COR-L47 (cell line): ENCODE measurements at regions not wholly inside any gene's neighbourhood (a gene's known extent, or its start where the extent isn't known, plus 50 kb on each side); places are given as distances from the start of the nearest gene placed in this dataset.
"Not testable (repeated sequence)": the region's sequence is repeated elsewhere in the genome, so short reads cannot be mapped to it uniquely, and the experiment has no call there.

Experiments
- DNase-seq: peaks from one replicate; lab custom pipeline; 2025; lab: John Stamatoyannopoulos, UW

- no peak for DNase-seq
Measured at GRCh38 chr6:15121443-15121842, 124.4 kb upstream of the JARID2 start.

DNA sequence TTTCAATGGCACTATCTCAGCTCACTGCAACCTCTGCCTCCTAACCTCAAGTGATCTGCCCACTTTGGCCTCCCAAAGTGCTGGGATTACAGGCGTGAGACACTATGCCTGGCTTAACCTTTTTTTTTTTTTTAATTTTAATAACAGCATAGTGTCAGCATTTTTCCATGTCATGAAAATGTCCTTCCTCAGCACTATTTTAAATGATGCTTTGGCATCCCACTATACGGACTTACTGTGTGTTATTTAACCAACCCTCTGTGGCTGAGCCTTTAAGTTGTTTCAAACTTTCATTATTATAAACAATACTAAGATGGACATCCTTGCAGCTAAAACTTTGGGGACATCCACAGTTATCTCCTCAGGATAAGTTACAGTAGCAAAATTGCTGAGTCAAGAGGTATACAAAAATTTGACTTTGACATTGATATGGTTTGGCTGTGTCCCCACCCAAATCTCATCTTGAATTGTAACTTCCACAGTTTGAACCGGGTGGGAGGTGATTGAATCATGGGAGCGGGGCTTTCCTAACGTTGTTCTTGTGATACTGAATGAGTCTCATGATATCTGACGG lies 123.8 kb upstream of the JARID2 start:
- DNase-seq: no peak

- DNase-seq: no peak
Measured at GRCh38 chr6:15129887-15130286, 116.0 kb upstream of the JARID2 start.

- DNase-seq: no peak
Measured at GRCh38 chr6:15131234-15131633, 114.6 kb upstream of the JARID2 start.

- DNase-seq: no peak
Measured at GRCh38 chr6:15131651-15132061, 114.2 kb upstream of the JARID2 start.

DNA sequence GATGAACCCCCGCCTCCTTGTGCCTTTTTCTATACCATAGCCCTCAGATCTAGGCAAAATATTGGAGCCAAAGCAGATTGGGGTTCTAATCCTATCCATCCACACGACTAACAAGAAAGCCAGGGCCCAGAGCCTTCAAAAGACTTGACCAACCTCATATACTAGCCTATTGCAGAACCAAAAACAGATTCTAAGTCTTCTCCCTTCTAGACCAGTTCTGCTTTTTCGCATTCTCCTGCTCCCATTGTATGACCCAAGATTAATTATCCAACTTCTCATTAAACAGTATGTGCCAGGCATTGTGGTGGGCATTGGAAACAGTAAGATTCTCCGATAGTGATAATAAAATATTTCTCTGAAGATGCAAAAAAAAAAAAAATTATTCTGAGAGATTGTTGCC lies 113.7 kb upstream of the JARID2 start:
- no peak for DNase-seq

GRCh38 chr6:15132854-15133670 lies 112.8 kb upstream of the JARID2 start:
- DNase-seq: no peak

- DNase-seq: no peak
Measured at GRCh38 chr6:15137086-15137485, 108.8 kb upstream of the JARID2 start.

GRCh38 chr6:15143086-15143485 lies 102.8 kb upstream of the JARID2 start:
- no peak for DNase-seq

GRCh38 chr6:15143540-15143939 lies 102.3 kb upstream of the JARID2 start:
- no peak for DNase-seq

GRCh38 chr6:15145821-15146220 lies 100.0 kb upstream of the JARID2 start:
- no peak for DNase-seq

GRCh38 chr6:15147827-15148226 lies 98.0 kb upstream of the JARID2 start:
- DNase-seq: no peak

DNA sequence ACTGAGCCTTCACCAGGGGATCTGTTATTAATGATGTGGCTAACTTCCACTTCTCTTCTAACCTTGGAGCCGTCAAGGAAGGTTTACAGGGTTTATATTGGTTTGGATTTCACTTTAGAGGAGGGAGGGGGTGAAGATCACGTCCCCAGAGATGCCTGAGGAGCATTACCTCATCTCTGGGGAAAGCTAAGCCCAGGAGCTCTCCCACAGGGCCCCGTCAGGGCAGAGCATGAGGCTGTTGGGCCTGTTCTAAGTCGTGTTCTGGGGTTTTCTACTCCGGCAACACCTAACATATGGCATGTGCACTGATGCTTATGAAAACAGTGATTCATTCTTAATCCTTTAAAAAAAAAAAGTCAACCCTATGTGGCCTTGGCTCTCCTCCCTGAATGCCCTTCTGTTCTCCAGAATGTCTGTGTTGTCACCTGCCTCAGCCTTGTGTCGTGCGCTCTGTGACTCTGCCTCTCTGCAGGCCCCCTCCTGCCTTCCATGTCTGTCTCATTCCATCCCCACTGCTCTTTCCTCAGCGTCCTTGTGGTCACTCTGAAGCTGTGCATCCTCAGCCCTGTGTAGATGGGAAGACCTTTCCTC lies 97.4 kb upstream of the JARID2 start:
- DNase-seq: no peak

DNA sequence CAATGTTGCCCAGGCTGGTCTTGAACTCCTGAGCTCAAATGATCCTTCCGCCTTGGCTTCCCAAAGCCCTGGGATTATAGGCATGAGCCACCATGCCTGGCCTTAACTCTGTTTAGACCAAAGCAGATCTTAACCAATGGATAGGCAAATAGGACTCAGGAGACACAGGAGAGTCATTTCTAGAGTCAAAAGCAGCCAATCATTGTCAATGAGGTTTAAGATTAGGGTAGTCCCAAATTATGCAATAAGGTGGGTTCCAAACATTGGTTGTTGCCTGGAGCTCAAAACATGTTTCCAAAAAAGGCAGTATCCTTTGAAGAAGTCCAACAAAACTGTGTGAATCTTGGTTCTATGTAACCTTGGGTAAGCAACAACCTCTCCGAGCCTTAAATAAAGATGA lies 95.7 kb upstream of the JARID2 start:
- no peak for DNase-seq

- no peak for DNase-seq
Measured at GRCh38 chr6:15152700-15153099, 93.2 kb upstream of the JARID2 start.

DNA sequence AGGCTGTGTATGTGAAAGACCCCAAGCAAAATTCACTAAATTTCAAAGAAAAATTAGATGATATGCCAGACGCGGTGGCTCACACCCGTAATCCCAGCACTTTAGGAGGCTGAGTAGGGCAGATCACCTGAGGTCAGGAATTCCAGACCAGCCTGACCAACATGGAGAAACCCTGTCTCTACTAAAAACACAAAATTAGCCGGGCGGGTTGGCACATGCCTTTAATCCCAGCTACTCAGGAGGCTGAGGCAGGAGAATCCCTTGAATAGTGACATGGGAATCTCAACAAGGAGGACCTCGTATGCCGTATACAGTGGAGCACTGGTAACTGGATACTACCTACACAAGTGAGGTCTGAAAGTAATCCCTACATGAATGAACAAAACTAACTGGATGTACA lies 92.7 kb upstream of the JARID2 start:
- DNase-seq: no peak

- no peak for DNase-seq
Measured at GRCh38 chr6:15157479-15157878, 88.4 kb upstream of the JARID2 start.

GRCh38 chr6:15158821-15159619 lies 86.8 kb upstream of the JARID2 start:
- no peak for DNase-seq

- no peak for DNase-seq
Measured at GRCh38 chr6:15160812-15161211, 85.1 kb upstream of the JARID2 start.

DNA sequence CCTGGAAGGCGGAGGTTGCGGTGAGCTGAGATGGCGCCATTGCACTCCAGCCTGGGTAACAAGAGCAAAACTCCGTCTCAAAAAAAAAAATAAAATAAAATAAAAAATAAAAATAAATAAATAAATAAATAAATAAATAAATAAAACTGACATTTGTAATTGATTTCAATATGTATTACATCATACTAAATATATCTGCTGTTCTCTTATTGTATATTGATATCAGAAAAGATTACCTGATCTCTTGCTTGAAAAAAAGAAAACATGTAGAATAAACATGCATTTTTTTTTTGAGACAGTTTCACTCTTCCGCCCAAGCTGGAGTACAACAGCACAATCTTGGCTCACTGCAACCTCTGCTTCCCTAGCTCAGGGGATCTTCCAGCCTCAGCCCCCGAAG lies 81.0 kb upstream of the JARID2 start:
- DNase-seq: not testable (repeated sequence)

- DNase-seq: no peak
Measured at GRCh38 chr6:15166121-15166520, 79.7 kb upstream of the JARID2 start.

DNA sequence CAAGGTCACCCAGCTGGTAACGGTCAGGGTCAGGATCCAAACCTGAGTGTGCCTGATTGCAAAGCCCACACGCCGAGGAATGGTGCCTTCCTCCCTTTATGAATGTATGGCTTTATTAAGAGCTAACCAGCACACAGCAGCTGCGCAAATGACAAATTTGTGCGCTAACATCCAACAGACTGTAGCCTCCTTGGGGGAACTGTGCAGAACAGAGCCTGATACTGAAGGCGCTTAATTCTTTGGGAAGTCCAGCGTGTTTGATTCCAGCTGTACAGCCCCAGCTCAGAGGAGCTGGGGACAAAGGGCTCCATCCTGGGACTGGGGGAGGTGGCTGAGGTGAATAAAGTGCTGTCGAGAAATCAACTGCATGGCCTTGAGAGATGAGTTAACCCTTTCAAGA lies 75.7 kb upstream of the JARID2 start:
- no peak for DNase-seq

- DNase-seq: no peak
Measured at GRCh38 chr6:15171026-15171425, 74.8 kb upstream of the JARID2 start.
